IPS-15b (cell line): ENCODE measurements at regions not wholly inside any gene's neighbourhood (a gene's known extent, or its start where the extent isn't known, plus 50 kb on each side); places are given as distances from the start of the nearest gene placed in this dataset.

Experiments used
- H3K27me3 ChIP-seq: one replicate; pipeline ENCODE4 v1.6.1; 2013; ENCODE audit warnings: low read length; ENCODE audit not compliant: control insufficient read depth, insufficient read depth
- H3K36me3 ChIP-seq: one replicate; pipeline ENCODE4 v1.6.1; 2013; ENCODE audit warnings: low read length; ENCODE audit not compliant: control insufficient read depth, insufficient read depth
- H3K4me1 ChIP-seq: one replicate; pipeline ENCODE4 v1.6.1; 2013; ENCODE audit warnings: mild to moderate bottlenecking, low read length; ENCODE audit not compliant: control insufficient read depth, insufficient read depth
- H3K4me3 ChIP-seq: one replicate; pipeline ENCODE4 v1.5.1; 2013; ENCODE audit warnings: low read depth, low read length
- H3K9ac ChIP-seq: one replicate; pipeline ENCODE4 v1.6.1; 2013; ENCODE audit warnings: low read depth, mild to moderate bottlenecking, low read length
- H3K9me3 ChIP-seq: one replicate; pipeline ENCODE4 v1.6.1; 2013; ENCODE audit warnings: mild to moderate bottlenecking, low read length; ENCODE audit not compliant: control insufficient read depth, insufficient read depth

DNA sequence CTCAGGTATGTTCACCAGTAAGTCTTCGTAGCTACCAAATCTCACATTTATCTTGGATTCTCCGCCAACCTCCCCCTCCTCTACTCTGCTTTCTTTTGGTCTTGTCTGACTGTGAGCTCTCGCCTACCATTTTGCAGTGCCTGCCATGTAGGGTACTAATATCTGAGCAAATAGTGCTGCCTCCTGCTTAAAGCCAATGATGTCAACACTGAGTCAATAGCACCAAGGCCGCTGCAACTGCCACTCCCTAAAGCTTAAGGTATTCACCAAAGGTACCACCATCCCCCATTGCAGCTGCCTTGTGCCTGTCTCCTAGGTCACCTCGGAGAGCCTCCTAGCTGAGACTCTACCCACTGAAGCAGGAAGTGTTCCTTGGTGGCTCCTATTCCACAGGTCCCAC lies 114.8 kb upstream of the FUT8 start:
- H3K4me1 ChIP-seq, result peaks cover 6% of the 10 kb centered on the region
- H3K9me3 ChIP-seq, result no peaks in the 10 kb centered on the region
- no peak overlapping the region for H3K9ac ChIP-seq
- H3K36me3 ChIP-seq, result no peaks in the 10 kb centered on the region
- no peaks in the 10 kb centered on the region for H3K27me3 ChIP-seq
- no peak overlapping the region for H3K4me3 ChIP-seq

GRCh38 chr14:65299826-65300225 lies 112.7 kb upstream of the FUT8 start:
- Histone ChIP-seq H3K27me3 (no peaks in the 10 kb centered on the region), H3K36me3 (no peaks in the 10 kb centered on the region), H3K9me3 (no peaks in the 10 kb centered on the region), H3K9ac (no peak overlapping the region), H3K4me3 (no peak overlapping the region), H3K4me1 (peaks cover 15% of the 10 kb centered on the region)

DNA sequence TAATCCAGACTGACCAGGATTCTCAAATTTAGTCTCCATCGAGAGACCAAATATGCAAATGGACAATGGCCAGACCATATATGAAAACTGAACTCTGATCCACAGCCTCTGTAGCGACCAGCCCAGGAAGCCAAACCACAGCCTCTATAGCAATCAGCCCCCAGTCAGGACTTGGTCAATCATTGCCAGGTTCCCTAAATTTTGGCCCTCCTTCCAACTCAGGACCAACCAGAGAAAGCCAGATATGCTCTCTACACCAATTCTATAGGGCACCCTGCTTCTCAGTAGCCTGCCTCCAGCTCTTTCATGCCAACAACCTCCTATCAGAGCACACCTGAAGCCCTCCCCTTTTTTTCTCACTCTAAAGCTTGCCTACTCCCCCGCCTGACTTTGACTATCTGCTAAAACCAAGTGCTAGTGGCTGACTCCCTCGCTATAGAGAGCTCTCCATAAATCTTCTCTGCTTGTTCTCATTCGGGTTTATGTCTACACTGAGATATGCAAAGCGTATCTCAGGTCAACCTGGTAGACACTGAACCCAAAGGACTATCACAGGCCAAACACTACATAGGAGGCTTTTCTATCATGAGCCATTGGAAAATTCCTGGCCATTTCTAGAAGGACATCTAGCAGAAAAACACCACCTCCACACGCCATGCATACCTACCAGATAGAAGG lies 110.5 kb upstream of the FUT8 start:
- Histone ChIP-seq H3K4me1 (peaks cover 15% of the 10 kb centered on the region), H3K27me3 (no peaks in the 10 kb centered on the region), H3K9ac (no peak overlapping the region), H3K4me3 (no peak overlapping the region), H3K36me3 (no peaks in the 10 kb centered on the region), H3K9me3 (no peaks in the 10 kb centered on the region)

GRCh38 chr14:65302571-65303189 lies 109.8 kb upstream of the FUT8 start:
- no peaks in the 10 kb centered on the region for H3K9me3 ChIP-seq
- no peak overlapping the region for H3K4me3 ChIP-seq
- no peaks in the 10 kb centered on the region for H3K36me3 ChIP-seq
- H3K27me3 ChIP-seq, result no peaks in the 10 kb centered on the region
- peaks cover 15% of the 10 kb centered on the region for H3K4me1 ChIP-seq
- no peak overlapping the region for H3K9ac ChIP-seq

DNA sequence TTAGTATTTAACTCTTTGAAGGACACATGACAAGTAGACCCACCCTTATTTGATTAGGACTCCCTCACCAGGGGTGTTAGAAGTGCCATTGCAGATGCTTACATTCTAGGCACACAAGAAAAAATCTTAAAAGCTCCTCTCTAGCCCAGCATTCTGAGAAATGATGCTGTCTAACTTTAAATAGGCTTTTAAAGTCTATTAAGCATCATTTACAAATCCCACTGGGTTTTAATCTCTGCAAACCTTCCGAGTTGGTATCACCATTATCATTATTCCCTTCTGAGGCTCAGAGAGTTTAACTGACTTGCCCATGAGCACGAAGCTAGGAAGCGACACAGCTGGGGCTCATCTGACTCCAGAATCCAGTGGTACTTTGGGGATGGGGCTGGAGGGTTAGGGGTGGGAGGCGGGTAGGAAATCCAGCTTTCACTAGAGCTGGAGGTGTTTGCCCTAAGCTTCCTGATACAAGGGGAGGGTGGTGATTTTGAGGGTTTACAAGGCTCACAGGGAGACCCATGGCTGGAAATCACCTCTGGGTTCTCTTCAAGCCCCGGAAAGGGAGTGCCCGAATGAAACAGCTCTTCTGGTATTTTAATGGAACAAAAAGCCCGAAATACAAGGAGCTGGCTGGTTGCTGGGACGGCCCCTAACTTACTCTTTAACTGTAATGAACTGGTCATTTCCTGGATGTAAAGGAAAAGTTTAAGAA lies 109.2 kb upstream of the FUT8 start:
- Histone ChIP-seq H3K4me3 (no peak overlapping the region), H3K36me3 (no peaks in the 10 kb centered on the region), H3K27me3 (no peaks in the 10 kb centered on the region), H3K9ac (no peak overlapping the region), H3K4me1 (peaks cover 15% of the 10 kb centered on the region), H3K9me3 (no peaks in the 10 kb centered on the region)

GRCh38 chr14:65303899-65304222 lies 108.7 kb upstream of the FUT8 start:
- Histone ChIP-seq H3K9ac (no peak overlapping the region), H3K4me1 (peaks cover 15% of the 10 kb centered on the region), H3K36me3 (no peaks in the 10 kb centered on the region), H3K9me3 (no peaks in the 10 kb centered on the region), H3K27me3 (no peaks in the 10 kb centered on the region), H3K4me3 (no peak overlapping the region)

- no peaks in the 10 kb centered on the region for H3K9me3 ChIP-seq
- H3K36me3 ChIP-seq, result no peaks in the 10 kb centered on the region
- H3K27me3 ChIP-seq, result no peaks in the 10 kb centered on the region
- no peak overlapping the region for H3K4me3 ChIP-seq
- H3K9ac ChIP-seq, result no peak overlapping the region
- H3K4me1 ChIP-seq, result peaks cover 15% of the 10 kb centered on the region
These were observed 108.3 kb upstream of the FUT8 start for GRCh38 chr14:65304239-65304638.

DNA sequence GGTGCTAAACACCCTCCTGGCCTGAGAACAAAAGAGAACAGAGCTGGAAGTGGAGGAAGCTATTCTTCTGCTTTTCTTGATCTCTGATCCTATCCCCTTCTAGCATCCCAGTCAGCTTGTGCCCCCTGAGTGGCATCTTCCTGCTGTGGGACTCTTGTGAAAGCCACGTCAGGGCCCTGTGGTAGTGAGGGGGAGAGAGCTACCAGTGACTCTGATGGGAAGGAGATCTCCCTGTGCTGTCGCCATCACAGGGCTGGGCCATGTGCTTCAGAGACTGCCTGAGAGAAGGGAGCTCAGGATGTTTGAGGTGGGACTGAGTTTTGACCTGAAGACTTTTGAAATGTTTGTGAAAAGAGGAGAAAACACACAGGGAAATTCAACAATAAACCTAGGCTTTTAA lies 107.6 kb upstream of the FUT8 start:
- Histone ChIP-seq H3K9me3 (no peaks in the 10 kb centered on the region), H3K36me3 (no peaks in the 10 kb centered on the region), H3K27me3 (no peaks in the 10 kb centered on the region), H3K9ac (no peak overlapping the region), H3K4me1 (peaks cover 15% of the 10 kb centered on the region), H3K4me3 (no peak overlapping the region)

DNA sequence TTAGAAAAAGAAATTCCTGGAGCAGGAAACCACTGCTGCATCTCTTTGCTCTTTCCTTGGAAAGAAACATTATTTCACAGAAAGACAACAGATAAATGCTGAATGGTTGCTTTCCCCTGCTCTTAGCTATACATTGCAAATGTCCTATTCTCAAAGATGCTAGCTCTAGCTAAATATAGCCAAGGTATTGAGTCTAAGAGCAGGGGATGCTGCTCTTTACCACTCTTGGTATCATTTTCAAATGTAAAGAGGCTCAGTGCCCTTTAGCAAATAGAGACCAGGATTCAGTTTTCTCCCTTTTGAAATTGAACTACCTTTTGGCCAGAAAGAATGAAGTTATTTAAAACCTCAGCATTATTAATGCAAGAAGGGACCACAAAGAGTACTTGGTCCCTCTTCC lies 104.0 kb upstream of the FUT8 start:
- Histone ChIP-seq H3K4me3 (no peak overlapping the region), H3K9me3 (no peaks in the 10 kb centered on the region), H3K9ac (no peak overlapping the region), H3K4me1 (peaks cover 5% of the 10 kb centered on the region), H3K36me3 (no peaks in the 10 kb centered on the region), H3K27me3 (no peaks in the 10 kb centered on the region)

GRCh38 chr14:65310568-65310967 lies 102.0 kb upstream of the FUT8 start:
- no peak overlapping the region for H3K9ac ChIP-seq
- H3K4me1 ChIP-seq, result no peaks in the 10 kb centered on the region
- no peaks in the 10 kb centered on the region for H3K27me3 ChIP-seq
- no peaks in the 10 kb centered on the region for H3K36me3 ChIP-seq
- no peak overlapping the region for H3K4me3 ChIP-seq
- H3K9me3 ChIP-seq, result no peaks in the 10 kb centered on the region

- Histone ChIP-seq H3K4me3 (no peak overlapping the region), H3K9ac (no peak overlapping the region), H3K4me1 (no peaks in the 10 kb centered on the region), H3K9me3 (no peaks in the 10 kb centered on the region), H3K36me3 (no peaks in the 10 kb centered on the region), H3K27me3 (no peaks in the 10 kb centered on the region)
These were observed 99.7 kb upstream of the FUT8 start for GRCh38 chr14:65312859-65313258.
